Prostate gland (tissue), 2 donors: ENCODE measurements at regions not wholly inside any gene's neighbourhood (a gene's known extent, or its start where the extent isn't known, plus 50 kb on each side); places are given as distances from the start of the nearest gene placed in this dataset.

Experiments used
- DNase-seq: peaks from one replicate; pipeline ENCODE4 v3.0.0-alpha.2; 2019; ENCODE audit warnings: low spot score
- H3K27ac ChIP-seq, 2 donors: fragments of 200-600 bp; sonication (generic); 2 replicates each; pipeline ENCODE4 v1.5.1; 2017 to 2019
- H3K27me3 ChIP-seq: fragments of 200-600 bp; sonication (generic); replicated peaks from 2 replicates; pipeline ENCODE4 v1.5.1; 2019; ENCODE audit not compliant: insufficient read depth
- H3K36me3 ChIP-seq, 2 donors: fragments of 200-600 bp; sonication (generic); 1 replicate in 1 of 2; 2 replicates in 1 of 2; pipeline versions ENCODE4 v1.5.1 to v1.8.1; 2017 to 2019
- H3K4me1 ChIP-seq: fragments of 200-600 bp; sonication (generic); replicated peaks from 2 replicates; pipeline ENCODE4 v1.5.1; 2019
- H3K4me3 ChIP-seq, 2 donors: fragments of 200-600 bp; sonication (generic); 2 replicates each; pipeline ENCODE4 v1.5.1; 2017 to 2019
- H3K9me3 ChIP-seq: fragments of 200-600 bp; sonication (generic); 2 replicates; pipeline ENCODE4 v1.5.1; 2017
- POLR2A ChIP-seq: fragments of 450-650 bp; IDR thresholded peaks from one replicate; pipeline ENCODE4 v1.6.1; 2016; ENCODE audit warnings: antibody characterized with exemption, mild to moderate bottlenecking
- POLR2AphosphoS5 ChIP-seq: sonication (generic); formaldehyde crosslinking; IDR thresholded peaks from one replicate; pipeline ENCODE4 v1.6.1; 2017; ENCODE audit warnings: antibody characterized with exemption
- WGBS: methylation state at CpG from one replicate; pipeline ENCODE4 v1.1.5; 2018; 5-methylcytosine and 5-hydroxymethylcytosine counted together
- intact Hi-C: fragments of 100-400 bp; cut with DNase I; formaldehyde crosslinking; loops from one replicate; pipeline ENCODE4 v1.14.2; 2022
- TF ChIP-seq, protein P1 (sequence below), 4 experiments: fragments of 200-600 bp in 2 of 4; fragments of 450-650 bp in 2 of 4; sonication (generic) in 2 of 4; IDR thresholded peaks; 1 replicate in 3 of 4; 2 replicates in 1 of 4; pipeline ENCODE4 v1.5.1; 2016 to 2019; ENCODE audit warnings: antibody characterized with exemption in 4 of 4, mild to moderate bottlenecking in 2 of 4, moderate library complexity in 2 of 4

DNA sequence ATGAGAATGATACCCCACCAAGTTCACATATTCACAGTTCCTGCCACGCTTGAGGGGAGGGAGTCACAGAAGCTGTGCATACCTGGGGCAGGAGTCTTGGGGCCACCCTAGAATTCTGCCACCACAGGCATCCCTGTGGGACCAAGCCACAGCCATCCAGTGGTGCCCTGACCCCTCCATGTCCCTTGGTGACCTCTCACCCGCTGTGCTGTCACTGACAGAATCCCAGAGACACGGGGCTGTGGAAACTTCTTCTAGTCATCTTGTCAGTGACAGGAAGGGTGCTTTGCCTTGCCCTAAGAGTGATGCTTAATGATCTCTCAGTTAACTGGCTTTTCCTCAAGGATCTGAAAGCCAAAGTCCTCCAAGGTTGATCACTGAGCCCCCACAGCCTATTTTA, 58.4 kb upstream of the UQCRFS1 start:
- H3K9me3 ChIP-seq: no peaks in the 10 kb centered on the region
- no peak for DNase-seq
- no peak overlapping the region for H3K4me3 ChIP-seq
- H3K36me3 ChIP-seq: no peaks in the 10 kb centered on the region
- H3K27me3 ChIP-seq: no peaks in the 10 kb centered on the region
- 92% methylated on average over 3 of the region's 3 CpGs for WGBS
- H3K27ac ChIP-seq: no peak overlapping the region
- H3K4me1 ChIP-seq: no peaks in the 10 kb centered on the region
- TF ChIP-seq POLR2AphosphoS5: no peak
- TF ChIP-seq POLR2A: no peak
- TF ChIP-seq, protein P1, sequence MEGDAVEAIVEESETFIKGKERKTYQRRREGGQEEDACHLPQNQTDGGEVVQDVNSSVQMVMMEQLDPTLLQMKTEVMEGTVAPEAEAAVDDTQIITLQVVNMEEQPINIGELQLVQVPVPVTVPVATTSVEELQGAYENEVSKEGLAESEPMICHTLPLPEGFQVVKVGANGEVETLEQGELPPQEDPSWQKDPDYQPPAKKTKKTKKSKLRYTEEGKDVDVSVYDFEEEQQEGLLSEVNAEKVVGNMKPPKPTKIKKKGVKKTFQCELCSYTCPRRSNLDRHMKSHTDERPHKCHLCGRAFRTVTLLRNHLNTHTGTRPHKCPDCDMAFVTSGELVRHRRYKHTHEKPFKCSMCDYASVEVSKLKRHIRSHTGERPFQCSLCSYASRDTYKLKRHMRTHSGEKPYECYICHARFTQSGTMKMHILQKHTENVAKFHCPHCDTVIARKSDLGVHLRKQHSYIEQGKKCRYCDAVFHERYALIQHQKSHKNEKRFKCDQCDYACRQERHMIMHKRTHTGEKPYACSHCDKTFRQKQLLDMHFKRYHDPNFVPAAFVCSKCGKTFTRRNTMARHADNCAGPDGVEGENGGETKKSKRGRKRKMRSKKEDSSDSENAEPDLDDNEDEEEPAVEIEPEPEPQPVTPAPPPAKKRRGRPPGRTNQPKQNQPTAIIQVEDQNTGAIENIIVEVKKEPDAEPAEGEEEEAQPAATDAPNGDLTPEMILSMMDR (IDR thresholded peaks at IDR 0.05): no peak
- intact Hi-C loops: no loop called here

DNA sequence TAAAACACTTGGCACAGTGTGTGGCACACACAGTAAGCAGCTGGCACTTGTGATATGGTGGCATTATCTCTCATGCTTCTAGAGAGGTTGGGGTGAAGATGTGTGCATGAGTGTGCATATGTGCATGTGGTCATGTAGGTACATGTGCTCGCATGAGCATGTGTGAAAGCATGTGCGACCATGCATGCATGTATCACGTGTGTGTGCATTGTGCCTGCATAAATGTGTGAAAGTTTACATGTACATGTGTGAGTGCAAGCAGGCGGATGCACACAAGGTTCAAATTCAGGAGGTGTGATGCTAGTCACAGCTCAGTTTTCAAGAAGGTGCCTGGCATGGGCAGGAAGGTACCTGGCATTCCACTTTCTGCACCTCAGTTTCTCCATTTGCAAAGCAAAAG, 59.0 kb upstream of the UQCRFS1 start:
- Histone ChIP-seq H3K4me3 (no peak overlapping the region), H3K9me3 (no peaks in the 10 kb centered on the region), H3K27me3 (no peaks in the 10 kb centered on the region), H3K27ac (no peak overlapping the region), H3K4me1 (no peaks in the 10 kb centered on the region), H3K36me3 (no peaks in the 10 kb centered on the region)
- TF ChIP-seq POLR2AphosphoS5 (no peak), POLR2A (no peak)
- TF ChIP-seq, protein P1 (IDR thresholded peaks at IDR 0.05): no peak
- WGBS: 90% methylated on average over 4 of the region's 4 CpGs
- no peak for DNase-seq
- intact Hi-C loops: no loop called here

DNA sequence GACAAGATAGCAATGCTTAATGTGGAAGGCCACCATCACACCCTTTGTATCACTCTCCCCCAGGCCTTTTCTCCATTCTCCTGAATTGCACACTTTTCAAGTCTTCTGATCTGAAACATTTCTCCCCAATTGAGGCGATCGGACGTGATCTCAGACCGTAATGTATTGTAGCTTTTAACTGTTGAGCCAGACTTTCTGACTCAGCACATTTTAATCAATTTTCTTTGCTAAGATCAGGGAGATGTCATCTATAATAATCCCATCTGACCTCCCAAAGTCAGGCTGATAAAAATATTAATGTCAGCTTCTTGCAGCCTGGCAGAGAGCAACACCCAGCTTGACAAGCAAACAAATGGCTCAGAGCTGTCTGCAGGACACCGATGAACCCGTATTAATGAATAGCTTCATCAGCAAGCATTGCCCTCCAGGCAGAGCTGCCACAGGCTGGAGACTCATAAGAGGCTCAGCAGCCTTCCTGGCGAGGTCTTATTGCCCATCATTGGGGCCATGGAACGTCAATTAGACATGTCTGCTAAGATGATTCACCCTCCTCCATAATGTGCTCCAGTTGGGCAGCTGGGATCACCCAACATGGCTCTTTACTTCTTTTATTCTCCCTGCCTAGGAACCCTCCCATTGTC, 60.2 kb upstream of the UQCRFS1 start:
- TF ChIP-seq POLR2AphosphoS5: no peak
- no peak for TF ChIP-seq POLR2A
- TF ChIP-seq, protein P1 (IDR thresholded peaks at IDR 0.05): no peak
- Histone ChIP-seq H3K27me3 (no peaks in the 10 kb centered on the region), H3K27ac (no peak overlapping the region), H3K9me3 (no peaks in the 10 kb centered on the region), H3K36me3 (no peaks in the 10 kb centered on the region), H3K4me3 (no peak overlapping the region), H3K4me1 (no peaks in the 10 kb centered on the region)
- no peak for DNase-seq
- intact Hi-C loops: no loop called here
- 79% methylated on average over 8 of the region's 8 CpGs for WGBS

DNA sequence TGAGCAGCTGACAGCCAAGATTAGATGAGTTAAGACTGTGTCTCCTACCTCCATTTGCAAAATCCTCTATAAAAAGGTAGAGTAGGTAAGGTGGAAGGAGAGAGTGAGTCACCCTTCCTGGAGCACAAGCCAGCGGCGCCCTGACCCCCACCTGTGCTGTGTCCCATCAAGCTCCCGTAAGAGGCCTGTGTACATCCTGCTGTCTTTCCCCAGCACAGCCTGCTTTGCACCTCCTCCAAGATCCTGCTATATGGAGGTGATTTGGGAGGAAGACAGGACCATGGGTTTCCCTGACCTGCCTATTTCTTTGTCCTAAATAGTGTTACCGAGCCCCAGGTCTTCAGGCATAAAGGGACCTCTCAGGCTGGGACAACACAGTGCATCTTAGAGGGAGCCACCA, 62.3 kb upstream of the UQCRFS1 start:
- TF ChIP-seq POLR2A: no peak
- TF ChIP-seq POLR2AphosphoS5: no peak
- TF ChIP-seq, protein P1 (IDR thresholded peaks at IDR 0.05): no peak
- Histone ChIP-seq H3K27me3 (no peaks in the 10 kb centered on the region), H3K9me3 (no peaks in the 10 kb centered on the region), H3K4me1 (no peaks in the 10 kb centered on the region), H3K27ac (no peak overlapping the region), H3K36me3 (no peaks in the 10 kb centered on the region), H3K4me3 (no peak overlapping the region)
- no peak for DNase-seq
- intact Hi-C loops: no loop called here
- 100% methylated on average over 4 of the region's 4 CpGs for WGBS

DNA sequence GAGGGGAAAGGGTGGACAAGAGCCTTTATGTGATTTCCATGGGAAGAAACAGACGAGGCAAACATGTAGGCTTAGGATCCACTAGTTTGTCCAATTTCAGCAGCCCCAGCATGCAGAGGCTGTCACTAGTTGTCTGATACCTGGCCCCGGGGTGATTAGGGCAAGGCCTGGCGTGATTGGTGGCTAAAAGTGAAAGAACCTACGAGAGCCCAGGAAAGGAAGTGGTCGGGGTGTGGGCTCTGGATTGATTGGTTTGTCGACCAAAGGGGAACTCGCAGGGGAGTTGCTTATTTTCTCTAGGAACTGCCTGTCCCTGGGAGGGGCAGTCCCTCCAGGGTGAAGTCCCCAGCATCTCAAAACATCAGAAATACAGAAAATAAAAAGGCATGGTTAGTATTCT, 64.2 kb upstream of the UQCRFS1 start:
- Histone ChIP-seq H3K27ac (no peak overlapping the region), H3K4me3 (no peak overlapping the region), H3K4me1 (no peaks in the 10 kb centered on the region), H3K9me3 (no peaks in the 10 kb centered on the region), H3K27me3 (no peaks in the 10 kb centered on the region), H3K36me3 (no peaks in the 10 kb centered on the region)
- TF ChIP-seq POLR2A (no peak), POLR2AphosphoS5 (no peak)
- TF ChIP-seq, protein P1 (IDR thresholded peaks at IDR 0.05): no peak
- intact Hi-C loops: no loop called here
- no peak for DNase-seq
- WGBS: 19% methylated on average over 7 of the region's 7 CpGs
